Neural cell (in vitro differentiated cells): ENCODE measurements at regions not wholly inside any gene's neighbourhood (a gene's known extent, or its start where the extent isn't known, plus 50 kb on each side); places are given as distances from the start of the nearest gene placed in this dataset.

Source experiments
- H2AFZ ChIP-seq: fragments of 200-600, 300-800 bp; sonication (generic), shearing (Covaris generic); 2 replicates; pipeline ENCODE4 v1.6.0; 2014; ENCODE audit warnings: low read depth, mild to moderate bottlenecking, antibody characterized with exemption, low read length, moderate library complexity
- H3F3A ChIP-seq: fragments of 200-600 bp; shearing (Covaris generic); 2 replicates; pipeline ENCODE4 v1.6.1; 2016; ENCODE audit warnings: mild to moderate bottlenecking, moderate library complexity, mixed read lengths, antibody characterized with exemption, low read length; ENCODE audit not compliant: insufficient read depth, poor library complexity, severe bottlenecking
- H3K27ac ChIP-seq: fragments of 200-600, 300-800 bp; sonication (generic), shearing (Covaris generic); 2 replicates; pipeline ENCODE4 v1.5.1; 2014; ENCODE audit warnings: mild to moderate bottlenecking, low read length, moderate library complexity
- H3K27me3 ChIP-seq: fragments of 300-800, 200-600 bp; sonication (generic), shearing (Covaris generic); 2 replicates; pipeline ENCODE4 v1.6.0; 2014; ENCODE audit warnings: mild to moderate bottlenecking, low read depth, low read length, moderate library complexity; ENCODE audit not compliant: insufficient read depth
- H3K36me3 ChIP-seq: fragments of 300-800, 200-600 bp; sonication (generic), shearing (Covaris generic); 2 replicates; pipeline ENCODE4 v1.5.1; 2014; ENCODE audit warnings: mild to moderate bottlenecking, antibody characterized with exemption, low read length, moderate library complexity; ENCODE audit not compliant: insufficient read depth
- H3K4me2 ChIP-seq: fragments of 300-800, 200-600 bp; sonication (generic), shearing (Covaris generic); 2 replicates; pipeline ENCODE4 v1.6.0; 2014; ENCODE audit warnings: mild to moderate bottlenecking, low read length
- H3K4me3 ChIP-seq: fragments of 300-800, 200-600 bp; sonication (generic), shearing (Covaris generic); 2 replicates; pipeline ENCODE4 v1.5.1; 2014; ENCODE audit warnings: mild to moderate bottlenecking, low read length, moderate library complexity
- H3K79me2 ChIP-seq: fragments of 200-600 bp; shearing (Covaris generic); replicated peaks from 2 replicates; pipeline ENCODE4 v1.6.0; 2014; ENCODE audit warnings: mild to moderate bottlenecking, low read length, moderate library complexity; ENCODE audit not compliant: insufficient read depth
- H3K9ac ChIP-seq: fragments of 300-800, 200-600 bp; sonication (generic), shearing (Covaris generic); 2 replicates; pipeline ENCODE4 v1.6.1; 2016; ENCODE audit warnings: mild to moderate bottlenecking, low read length, mixed read lengths
- H3K9me2 ChIP-seq: fragments of 200-600 bp; shearing (Covaris generic); 2 replicates; pipeline ENCODE4 v1.6.1; 2016; ENCODE audit warnings: mild to moderate bottlenecking, low read length, mixed read lengths; ENCODE audit not compliant: insufficient read depth
- H3K9me3 ChIP-seq: fragments of 200-600, 300-800 bp; sonication (generic), shearing (Covaris generic); 2 replicates; pipeline ENCODE4 v1.6.1; 2016; ENCODE audit warnings: mild to moderate bottlenecking, mixed run types, low read length, moderate library complexity, mixed read lengths
- H4K20me1 ChIP-seq: fragments of 200-600 bp; shearing (Covaris generic); 2 replicates; pipeline ENCODE4 v1.6.1; 2016; ENCODE audit warnings: mild to moderate bottlenecking, mixed run types; ENCODE audit not compliant: insufficient read depth
- CTCF ChIP-seq: fragments of 450-650 bp; IDR thresholded peaks from 2 replicates; pipeline ENCODE4 v1.5.1; 2014; ENCODE audit warnings: antibody characterized with exemption, mild to moderate bottlenecking, moderate library complexity; ENCODE audit not compliant: poor library complexity, severe bottlenecking
- EP300 ChIP-seq: fragments of 450-650 bp; conservative IDR thresholded peaks from 2 replicates; pipeline ENCODE4 v1.6.1; 2014; ENCODE audit warnings: antibody characterized with exemption, mild to moderate bottlenecking, moderate library complexity; ENCODE audit not compliant: poor library complexity, severe bottlenecking
- EZH2 ChIP-seq: fragments of 200-600, 300-800 bp; shearing (Covaris generic), sonication (generic); IDR thresholded peaks from 2 replicates; pipeline ENCODE4 v1.6.1; 2014; ENCODE audit warnings: antibody characterized with exemption, low read length, borderline replicate concordance, mild to moderate bottlenecking; ENCODE audit not compliant: insufficient read depth, poor library complexity, severe bottlenecking
- MXI1 ChIP-seq: fragments of 450-650 bp; conservative IDR thresholded peaks from 2 replicates; pipeline ENCODE4 v1.6.1; 2014; ENCODE audit warnings: antibody characterized with exemption, mild to moderate bottlenecking; ENCODE audit not compliant: poor library complexity, severe bottlenecking
- POLR2AphosphoS5 ChIP-seq: IDR thresholded peaks from 2 replicates; pipeline ENCODE4 v1.6.1; 2012
- RAD21 ChIP-seq: fragments of 450-650 bp; conservative IDR thresholded peaks from 2 replicates; pipeline ENCODE4 v1.6.1; 2014; ENCODE audit warnings: antibody characterized with exemption, mild to moderate bottlenecking, moderate library complexity
- REST ChIP-seq: IDR thresholded peaks from 2 replicates; pipeline ENCODE4 v1.6.1; 2012; ENCODE audit warnings: borderline replicate concordance
- SMC3 ChIP-seq: fragments of 450-650 bp; conservative IDR thresholded peaks from 2 replicates; pipeline ENCODE4 v1.6.1; 2014; ENCODE audit warnings: antibody characterized with exemption, mild to moderate bottlenecking, moderate library complexity; ENCODE audit not compliant: poor library complexity
- TAF1 ChIP-seq: IDR thresholded peaks from 2 replicates; pipeline ENCODE4 v1.6.1; 2012; ENCODE audit warnings: low read depth

GRCh38 chrX:43585922-43586321 lies 70.2 kb upstream of the MAOA start:
- TF ChIP-seq SMC3 (no peak), EZH2 (no peak), EP300 (no peak), CTCF (no peak), MXI1 (no peak), REST (no peak), RAD21 (no peak), TAF1 (no peak), POLR2AphosphoS5 (no peak)
- H4K20me1 ChIP-seq: no peaks in the 10 kb centered on the region
- H3F3A ChIP-seq: no peaks in the 10 kb centered on the region
- no peaks in the 10 kb centered on the region for H3K36me3 ChIP-seq
- H2AFZ ChIP-seq: no peak overlapping the region
- no peak overlapping the region for H3K4me2 ChIP-seq
- H3K9ac ChIP-seq: no peak overlapping the region
- no peaks in the 10 kb centered on the region for H3K79me2 ChIP-seq
- no peaks in the 10 kb centered on the region for H3K9me3 ChIP-seq
- no peaks in the 10 kb centered on the region for H3K27me3 ChIP-seq
- no peaks in the 10 kb centered on the region for H3K9me2 ChIP-seq
- H3K4me3 ChIP-seq: no peak overlapping the region
- no peak overlapping the region for H3K27ac ChIP-seq

GRCh38 chrX:43586830-43587229 lies 69.3 kb upstream of the MAOA start:
- H3K36me3 ChIP-seq: no peaks in the 10 kb centered on the region
- no peaks in the 10 kb centered on the region for H3K27me3 ChIP-seq
- H4K20me1 ChIP-seq: no peaks in the 10 kb centered on the region
- no peak overlapping the region for H3K4me2 ChIP-seq
- H3F3A ChIP-seq: no peaks in the 10 kb centered on the region
- no peaks in the 10 kb centered on the region for H3K9me3 ChIP-seq
- H3K79me2 ChIP-seq: no peaks in the 10 kb centered on the region
- H3K9me2 ChIP-seq: no peaks in the 10 kb centered on the region
- no peak overlapping the region for H2AFZ ChIP-seq
- TF ChIP-seq POLR2AphosphoS5 (no peak), EP300 (no peak), EZH2 (no peak), RAD21 (no peak), REST (no peak), MXI1 (no peak), TAF1 (no peak), SMC3 (no peak), CTCF (no peak)
- H3K27ac ChIP-seq: no peak overlapping the region
- H3K9ac ChIP-seq: no peak overlapping the region
- no peak overlapping the region for H3K4me3 ChIP-seq
